Keratinocyte (primary cell): ENCODE measurements at regions not wholly inside any gene's neighbourhood (a gene's known extent, or its start where the extent isn't known, plus 50 kb on each side); places are given as distances from the start of the nearest gene placed in this dataset.

Experiments
- CTCF ChIP-seq, 3 experiments: IDR thresholded peaks in 1 of 3; conservative IDR thresholded peaks in 1 of 3; optimal IDR thresholded peaks in 1 of 3; 2 replicates in 2 of 3; 3 replicates in 1 of 3; pipeline versions ENCODE3 to v1.5.1; 2011; ENCODE audit warnings: low read length in 3 of 3, mild to moderate bottlenecking in 3 of 3, moderate library complexity in 2 of 3, control low read depth in 1 of 3, inconsistent platforms in 1 of 3; ENCODE audit not compliant: insufficient read depth in 2 of 3; ENCODE audit errors: extremely low read depth in 1 of 3
- EZH2 ChIP-seq: IDR thresholded peaks from one replicate; pipeline ENCODE4 v1.6.1; 2012; ENCODE audit warnings: inconsistent platforms, mild to moderate bottlenecking, low read length, moderate library complexity

- no peak for TF ChIP-seq CTCF (optimal IDR thresholded peaks at IDR 0.05 in 1 of 3, IDR thresholded peaks at IDR 0.05 in 1 of 3, conservative IDR thresholded peaks at IDR 0.05 in 1 of 3; ENCODE audit: extremely low read depth in 1 of 3, insufficient read depth in 2 of 3, low read length in 3 of 3)
- no peak for TF ChIP-seq EZH2
These were observed 69.3 kb upstream of the CBLB start for GRCh38 chr3:105938101-105938500.
